ENCODE measurements at regions not wholly inside any gene's neighbourhood (a gene's known extent, or its start where the extent isn't known, plus 50 kb on each side); places are given as distances from the start of the nearest gene placed in this dataset.

DNA sequence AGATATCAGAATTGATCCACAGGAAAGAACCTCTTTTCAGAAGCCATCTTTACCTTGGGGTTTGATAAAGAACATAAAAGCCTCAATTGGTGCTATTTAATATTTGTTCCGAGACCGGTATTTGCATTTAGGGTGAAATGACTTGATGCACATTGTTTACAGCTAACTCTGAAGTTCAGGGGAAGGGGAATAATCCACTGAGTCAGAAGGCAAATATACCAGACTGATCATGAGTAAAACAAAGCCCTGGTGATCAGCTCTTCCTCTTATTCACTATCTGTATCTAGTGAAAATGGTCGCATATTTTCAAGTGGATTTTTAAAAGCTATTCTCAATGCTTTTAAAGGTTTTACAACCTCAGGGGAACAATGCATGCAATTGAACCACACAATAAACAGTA lies 53.0 kb upstream of the ATP8B1 start:
- no CpG with 5 or more reads among the region's 3 CpGs for whole genome bisulfite sequencing (ENCODE audit: insufficient coverage)
- H3K27me3 Mint-ChIP-seq (ENCODE audit: low read depth in 3 of 3), result peaks cover 0 to 3% (median 0%) of the 10 kb centered on the region in 3 donors
- H4K20me1 ChIP-seq (ENCODE audit: insufficient read depth, low read length), result no peaks in the 10 kb centered on the region
- H3K4me3 ChIP-seq (replicated peaks in 1 of 3; ENCODE audit: low read depth in 2 of 3, low read length in 3 of 3), result no peak overlapping the region
- TF ChIP-seq CTCF (IDR thresholded peaks at IDR 0.05), result no peak
- DNase-seq, result no peak
- H3K27ac ChIP-seq (ENCODE audit: low read depth in 1 of 2, low read length in 2 of 2), result no peak overlapping the region
- H3K9ac ChIP-seq (ENCODE audit: insufficient read depth, low read length, poor library complexity, severe bottlenecking), result no peak overlapping the region
- H3K79me2 ChIP-seq (ENCODE audit: insufficient read depth, low read length), result no peaks in the 10 kb centered on the region
- H3K9me3 Mint-ChIP-seq, result peaks cover 0 to 4% (median 0%) of the 10 kb centered on the region in 7 donors
- intact Hi-C loops (cut with micrococcal nuclease), result no loop called here
- no peak overlapping the region for H2AFZ ChIP-seq (ENCODE audit: insufficient read depth, low read depth, low read length, poor library complexity, severe bottlenecking)
- H3K4me3 Mint-ChIP-seq, result no peak overlapping the region
- H3K9me3 ChIP-seq (replicated peaks in 1 of 2; ENCODE audit: control insufficient read depth in 1 of 2, insufficient read depth in 1 of 2, low read length in 2 of 2), result no peaks in the 10 kb centered on the region
- H3K36me3 ChIP-seq (replicated peaks in 1 of 2; ENCODE audit: control insufficient read depth in 1 of 2, insufficient read depth in 2 of 2, low read length in 2 of 2), result no peaks in the 10 kb centered on the region
- H3K27me3 ChIP-seq (ENCODE audit: control insufficient read depth in 2 of 2, insufficient read depth in 2 of 2, low read length in 2 of 2), result no peaks in the 10 kb centered on the region
- no peaks in the 10 kb centered on the region for H3K36me3 Mint-ChIP-seq
- H3K4me1 Mint-ChIP-seq, result no peaks in the 10 kb centered on the region
- no peak overlapping the region for H3K27ac Mint-ChIP-seq
- H3K4me2 ChIP-seq (replicated peaks; ENCODE audit: extremely low read depth, low read length, poor library complexity, severe bottlenecking), result no peak overlapping the region
- H3K4me1 ChIP-seq (ENCODE audit: control insufficient read depth in 1 of 2, insufficient read depth in 2 of 2, low read length in 2 of 2), result no peaks in the 10 kb centered on the region

DNA sequence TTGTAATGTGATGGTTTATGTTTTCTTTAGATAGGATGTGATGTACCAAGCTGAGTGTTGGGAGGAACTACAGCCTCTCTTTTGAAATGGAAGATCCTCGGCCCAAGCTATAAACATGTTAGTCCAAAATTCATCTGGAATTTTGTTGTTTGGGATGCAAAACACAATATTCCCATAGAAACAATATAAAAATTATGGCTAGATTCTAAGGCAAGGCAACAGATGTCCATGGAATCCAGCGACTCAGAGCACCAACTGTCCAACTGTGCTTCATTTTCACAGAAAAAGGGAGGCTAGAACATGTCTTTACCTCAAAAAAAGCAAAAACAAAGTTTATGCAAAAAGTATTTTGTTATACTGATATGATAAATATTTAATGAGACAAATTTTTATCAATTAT lies 52.4 kb upstream of the ATP8B1 start:
- H3K36me3 ChIP-seq (replicated peaks in 1 of 2; ENCODE audit: control insufficient read depth in 1 of 2, insufficient read depth in 2 of 2, low read length in 2 of 2), result no peaks in the 10 kb centered on the region
- no peaks in the 10 kb centered on the region for H3K4me1 Mint-ChIP-seq
- no peaks in the 10 kb centered on the region for H3K79me2 ChIP-seq (ENCODE audit: insufficient read depth, low read length)
- H4K20me1 ChIP-seq (ENCODE audit: insufficient read depth, low read length), result no peaks in the 10 kb centered on the region
- H2AFZ ChIP-seq (ENCODE audit: insufficient read depth, low read depth, low read length, poor library complexity, severe bottlenecking), result no peak overlapping the region
- no peak overlapping the region for H3K27ac ChIP-seq (ENCODE audit: low read depth in 1 of 2, low read length in 2 of 2)
- no peaks in the 10 kb centered on the region for H3K9me3 ChIP-seq (replicated peaks in 1 of 2; ENCODE audit: control insufficient read depth in 1 of 2, insufficient read depth in 1 of 2, low read length in 2 of 2)
- WGBS (ENCODE audit: insufficient coverage), result no CpG with 5 or more reads among the region's 2 CpGs
- H3K9ac ChIP-seq (ENCODE audit: insufficient read depth, low read length, poor library complexity, severe bottlenecking), result no peak overlapping the region
- intact Hi-C loops (cut with micrococcal nuclease), result no loop called here
- H3K4me1 ChIP-seq (ENCODE audit: control insufficient read depth in 1 of 2, insufficient read depth in 2 of 2, low read length in 2 of 2), result no peaks in the 10 kb centered on the region
- TF ChIP-seq CTCF (IDR thresholded peaks at IDR 0.05), result no peak
- H3K4me2 ChIP-seq (replicated peaks; ENCODE audit: extremely low read depth, low read length, poor library complexity, severe bottlenecking), result no peak overlapping the region
- no peak for DNase-seq
- peaks cover 0 to 4% (median 0%) of the 10 kb centered on the region in 7 donors for H3K9me3 Mint-ChIP-seq
- H3K4me3 Mint-ChIP-seq, result no peak overlapping the region
- H3K27me3 Mint-ChIP-seq (ENCODE audit: low read depth in 3 of 3), result peaks cover 0 to 3% (median 0%) of the 10 kb centered on the region in 3 donors
- no peaks in the 10 kb centered on the region for H3K36me3 Mint-ChIP-seq
- no peaks in the 10 kb centered on the region for H3K27me3 ChIP-seq (ENCODE audit: control insufficient read depth in 2 of 2, insufficient read depth in 2 of 2, low read length in 2 of 2)
- H3K27ac Mint-ChIP-seq, result no peak overlapping the region
- no peak overlapping the region for H3K4me3 ChIP-seq (replicated peaks in 1 of 3; ENCODE audit: low read depth in 2 of 3, low read length in 3 of 3)
